ENCODE measurements at regions not wholly inside any gene's neighbourhood (a gene's known extent, or its start where the extent isn't known, plus 50 kb on each side); places are given as distances from the start of the nearest gene placed in this dataset.

DNA sequence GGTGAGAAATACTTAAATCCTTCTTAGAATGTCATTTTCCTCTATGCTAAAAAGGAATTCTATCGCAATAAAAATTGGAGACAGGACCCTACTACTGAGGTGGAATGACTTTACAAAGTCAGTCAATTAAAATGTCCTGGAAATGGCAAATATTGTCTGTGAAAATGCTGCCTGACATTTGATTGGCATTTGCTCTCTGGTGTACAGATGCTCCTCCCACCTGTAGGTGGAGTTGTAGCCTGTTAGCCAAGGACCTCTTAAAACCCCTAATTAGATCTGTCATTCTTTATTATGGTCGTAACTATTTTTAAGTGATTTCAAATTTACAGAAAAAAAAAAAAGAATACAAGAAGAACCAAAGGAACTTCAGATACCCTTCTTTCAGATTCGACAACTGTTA, 393.1 kb upstream of the KLHL29 start (continued):
- TF ChIP-seq, protein P1, sequence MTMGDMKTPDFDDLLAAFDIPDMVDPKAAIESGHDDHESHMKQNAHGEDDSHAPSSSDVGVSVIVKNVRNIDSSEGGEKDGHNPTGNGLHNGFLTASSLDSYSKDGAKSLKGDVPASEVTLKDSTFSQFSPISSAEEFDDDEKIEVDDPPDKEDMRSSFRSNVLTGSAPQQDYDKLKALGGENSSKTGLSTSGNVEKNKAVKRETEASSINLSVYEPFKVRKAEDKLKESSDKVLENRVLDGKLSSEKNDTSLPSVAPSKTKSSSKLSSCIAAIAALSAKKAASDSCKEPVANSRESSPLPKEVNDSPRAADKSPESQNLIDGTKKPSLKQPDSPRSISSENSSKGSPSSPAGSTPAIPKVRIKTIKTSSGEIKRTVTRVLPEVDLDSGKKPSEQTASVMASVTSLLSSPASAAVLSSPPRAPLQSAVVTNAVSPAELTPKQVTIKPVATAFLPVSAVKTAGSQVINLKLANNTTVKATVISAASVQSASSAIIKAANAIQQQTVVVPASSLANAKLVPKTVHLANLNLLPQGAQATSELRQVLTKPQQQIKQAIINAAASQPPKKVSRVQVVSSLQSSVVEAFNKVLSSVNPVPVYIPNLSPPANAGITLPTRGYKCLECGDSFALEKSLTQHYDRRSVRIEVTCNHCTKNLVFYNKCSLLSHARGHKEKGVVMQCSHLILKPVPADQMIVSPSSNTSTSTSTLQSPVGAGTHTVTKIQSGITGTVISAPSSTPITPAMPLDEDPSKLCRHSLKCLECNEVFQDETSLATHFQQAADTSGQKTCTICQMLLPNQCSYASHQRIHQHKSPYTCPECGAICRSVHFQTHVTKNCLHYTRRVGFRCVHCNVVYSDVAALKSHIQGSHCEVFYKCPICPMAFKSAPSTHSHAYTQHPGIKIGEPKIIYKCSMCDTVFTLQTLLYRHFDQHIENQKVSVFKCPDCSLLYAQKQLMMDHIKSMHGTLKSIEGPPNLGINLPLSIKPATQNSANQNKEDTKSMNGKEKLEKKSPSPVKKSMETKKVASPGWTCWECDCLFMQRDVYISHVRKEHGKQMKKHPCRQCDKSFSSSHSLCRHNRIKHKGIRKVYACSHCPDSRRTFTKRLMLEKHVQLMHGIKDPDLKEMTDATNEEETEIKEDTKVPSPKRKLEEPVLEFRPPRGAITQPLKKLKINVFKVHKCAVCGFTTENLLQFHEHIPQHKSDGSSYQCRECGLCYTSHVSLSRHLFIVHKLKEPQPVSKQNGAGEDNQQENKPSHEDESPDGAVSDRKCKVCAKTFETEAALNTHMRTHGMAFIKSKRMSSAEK (CRISPR knock-in tag; IDR thresholded peaks at IDR 0.05; ENCODE audit: borderline replicate concordance) = no peak
- TF ChIP-seq, protein P2, sequence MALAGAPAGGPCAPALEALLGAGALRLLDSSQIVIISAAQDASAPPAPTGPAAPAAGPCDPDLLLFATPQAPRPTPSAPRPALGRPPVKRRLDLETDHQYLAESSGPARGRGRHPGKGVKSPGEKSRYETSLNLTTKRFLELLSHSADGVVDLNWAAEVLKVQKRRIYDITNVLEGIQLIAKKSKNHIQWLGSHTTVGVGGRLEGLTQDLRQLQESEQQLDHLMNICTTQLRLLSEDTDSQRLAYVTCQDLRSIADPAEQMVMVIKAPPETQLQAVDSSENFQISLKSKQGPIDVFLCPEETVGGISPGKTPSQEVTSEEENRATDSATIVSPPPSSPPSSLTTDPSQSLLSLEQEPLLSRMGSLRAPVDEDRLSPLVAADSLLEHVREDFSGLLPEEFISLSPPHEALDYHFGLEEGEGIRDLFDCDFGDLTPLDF (CRISPR knock-in tag; IDR thresholded peaks at IDR 0.05) = no peak
- TF ChIP-seq OVOL2 (CRISPR knock-in tag; IDR thresholded peaks at IDR 0.05; ENCODE audit: borderline replicate concordance) (no peak), ZNF671 (CRISPR knock-in tag; IDR thresholded peaks at IDR 0.05) (no peak), NR1H2 (CRISPR knock-in tag; IDR thresholded peaks at IDR 0.05) (no peak), GRHL2 (CRISPR knock-in tag; IDR thresholded peaks at IDR 0.05; ENCODE audit: insufficient replicate concordance, severe bottlenecking) (no peak), HMGA2 (CRISPR knock-in tag; IDR thresholded peaks at IDR 0.05) (no peak)

DNA sequence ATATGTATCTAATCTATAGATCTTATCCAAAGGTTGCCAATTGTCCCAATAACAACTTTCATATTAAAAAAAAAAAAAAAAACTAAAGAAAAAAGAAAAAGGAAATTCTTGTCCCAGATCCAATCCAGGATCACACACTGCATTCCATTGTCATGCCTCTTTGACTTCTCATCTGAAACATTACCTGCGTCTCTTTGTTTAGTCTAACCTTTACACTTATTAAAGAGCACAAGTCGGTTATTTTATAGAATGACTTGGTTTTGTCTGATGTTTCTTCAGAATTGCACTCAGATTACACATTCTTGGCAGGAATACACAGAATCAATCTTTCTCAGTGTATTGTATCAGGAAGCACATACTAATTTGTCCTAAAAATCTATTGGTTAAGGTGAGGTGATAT, 392.5 kb upstream of the KLHL29 start:
- DNase-seq (ENCODE audit: low spot score) (no peak), ATAC-seq (no peak)
- no peaks in the 10 kb centered on the region for H3K27me3 Mint-ChIP-seq (ENCODE audit: low read depth)
- POLR2A ChIA-PET = no interaction called here
- no peaks in the 10 kb centered on the region for H3K9me3 Mint-ChIP-seq
- H3K4me3 Mint-ChIP-seq = no peak overlapping the region
- CTCF ChIA-PET = no interaction called here
- H3K4me1 Mint-ChIP-seq = peaks cover 2% of the 10 kb centered on the region; the same call in 1 of the 2 replicates
- no peaks in the 10 kb centered on the region for H3K36me3 Mint-ChIP-seq
- H3K27ac Mint-ChIP-seq = no peak overlapping the region
- TF ChIP-seq, protein P3, sequence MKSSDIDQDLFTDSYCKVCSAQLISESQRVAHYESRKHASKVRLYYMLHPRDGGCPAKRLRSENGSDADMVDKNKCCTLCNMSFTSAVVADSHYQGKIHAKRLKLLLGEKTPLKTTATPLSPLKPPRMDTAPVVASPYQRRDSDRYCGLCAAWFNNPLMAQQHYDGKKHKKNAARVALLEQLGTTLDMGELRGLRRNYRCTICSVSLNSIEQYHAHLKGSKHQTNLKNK (CRISPR knock-in tag; IDR thresholded peaks at IDR 0.05) = no peak
- TF ChIP-seq ESRRA (CRISPR knock-in tag; IDR thresholded peaks at IDR 0.05; ENCODE audit: borderline replicate concordance) (no peak), RELA (CRISPR knock-in tag; IDR thresholded peaks at IDR 0.05; ENCODE audit: borderline replicate concordance) (no peak), ZNF423 (CRISPR knock-in tag; IDR thresholded peaks at IDR 0.05) (no peak), GABPB1 (CRISPR knock-in tag; IDR thresholded peaks at IDR 0.05) (no peak), SMAD3 (CRISPR knock-in tag; IDR thresholded peaks at IDR 0.05; ENCODE audit: borderline replicate concordance) (no peak), ZNF121 (CRISPR knock-in tag; IDR thresholded peaks at IDR 0.05) (no peak), TP53 (CRISPR knock-in tag; IDR thresholded peaks at IDR 0.05) (no peak)

DNA sequence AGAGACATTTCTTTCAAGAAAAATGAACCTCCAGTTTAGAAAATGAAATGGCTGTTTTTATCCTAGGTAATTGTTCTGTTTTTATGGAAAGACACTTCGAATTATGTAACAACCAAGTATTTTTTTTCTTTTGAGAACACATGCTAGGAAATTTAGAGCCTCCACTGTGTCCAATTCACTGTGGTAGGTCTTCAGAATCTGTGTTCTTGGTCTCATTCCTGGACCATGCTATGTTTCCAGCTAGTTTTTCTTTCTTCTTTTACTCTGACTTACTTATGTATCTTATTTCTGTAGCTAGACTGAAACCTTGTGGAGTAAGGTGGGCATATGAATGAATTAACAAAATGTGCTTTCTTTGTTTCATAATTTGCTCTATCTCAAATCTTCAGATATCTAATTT, 391.7 kb upstream of the KLHL29 start:
- ATAC-seq = no peak
- no peak for DNase-seq (ENCODE audit: low spot score)
- no peak overlapping the region for H3K4me3 Mint-ChIP-seq
- no peaks in the 10 kb centered on the region for H3K9me3 Mint-ChIP-seq
- no peaks in the 10 kb centered on the region for H3K36me3 Mint-ChIP-seq
- H3K4me1 Mint-ChIP-seq = peaks cover 2% of the 10 kb centered on the region; the same call in 1 of the 2 replicates
- ChIA-PET CTCF (no interaction called here), POLR2A (no interaction called here)
- H3K27ac Mint-ChIP-seq = no peak overlapping the region
- H3K27me3 Mint-ChIP-seq (ENCODE audit: low read depth) = no peaks in the 10 kb centered on the region
- TF ChIP-seq, protein P1 (CRISPR knock-in tag; IDR thresholded peaks at IDR 0.05; ENCODE audit: borderline replicate concordance) = no peak
- TF ChIP-seq, protein P4, sequence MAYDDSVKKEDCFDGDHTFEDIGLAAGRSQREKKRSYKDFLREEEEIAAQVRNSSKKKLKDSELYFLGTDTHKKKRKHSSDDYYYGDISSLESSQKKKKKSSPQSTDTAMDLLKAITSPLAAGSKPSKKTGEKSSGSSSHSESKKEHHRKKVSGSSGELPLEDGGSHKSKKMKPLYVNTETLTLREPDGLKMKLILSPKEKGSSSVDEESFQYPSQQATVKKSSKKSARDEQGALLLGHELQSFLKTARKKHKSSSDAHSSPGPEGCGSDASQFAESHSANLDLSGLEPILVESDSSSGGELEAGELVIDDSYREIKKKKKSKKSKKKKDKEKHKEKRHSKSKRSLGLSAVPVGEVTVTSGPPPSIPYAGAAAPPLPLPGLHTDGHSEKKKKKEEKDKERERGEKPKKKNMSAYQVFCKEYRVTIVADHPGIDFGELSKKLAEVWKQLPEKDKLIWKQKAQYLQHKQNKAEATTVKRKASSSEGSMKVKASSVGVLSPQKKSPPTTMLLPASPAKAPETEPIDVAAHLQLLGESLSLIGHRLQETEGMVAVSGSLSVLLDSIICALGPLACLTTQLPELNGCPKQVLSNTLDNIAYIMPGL (CRISPR knock-in tag; IDR thresholded peaks at IDR 0.05) = no peak
- no peak for TF ChIP-seq ZNF121 (CRISPR knock-in tag; IDR thresholded peaks at IDR 0.05)
- no peak for TF ChIP-seq SOX15 (CRISPR knock-in tag; IDR thresholded peaks at IDR 0.05)
- TF ChIP-seq, protein P5, sequence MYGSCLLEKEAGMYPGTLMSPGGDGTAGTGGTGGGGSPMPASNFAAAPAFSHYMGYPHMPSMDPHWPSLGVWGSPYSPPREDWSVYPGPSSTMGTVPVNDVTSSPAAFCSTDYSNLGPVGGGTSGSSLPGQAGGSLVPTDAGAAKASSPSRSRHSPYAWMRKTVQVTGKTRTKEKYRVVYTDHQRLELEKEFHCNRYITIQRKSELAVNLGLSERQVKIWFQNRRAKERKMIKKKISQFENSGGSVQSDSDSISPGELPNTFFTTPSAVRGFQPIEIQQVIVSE (CRISPR knock-in tag; IDR thresholded peaks at IDR 0.05; ENCODE audit: borderline replicate concordance) = no peak
- TF ChIP-seq, protein P2 (CRISPR knock-in tag; IDR thresholded peaks at IDR 0.05) = no peak
- TF ChIP-seq, protein P6, sequence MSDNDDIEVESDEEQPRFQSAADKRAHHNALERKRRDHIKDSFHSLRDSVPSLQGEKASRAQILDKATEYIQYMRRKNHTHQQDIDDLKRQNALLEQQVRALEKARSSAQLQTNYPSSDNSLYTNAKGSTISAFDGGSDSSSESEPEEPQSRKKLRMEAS (CRISPR knock-in tag; IDR thresholded peaks at IDR 0.05) = no peak

All from WTC11 (cell line).